GM23248 (cell line): ENCODE measurements at regions not wholly inside any gene's neighbourhood (a gene's known extent, or its start where the extent isn't known, plus 50 kb on each side); places are given as distances from the start of the nearest gene placed in this dataset.

Experiments
- EZH2 ChIP-seq: fragments of 200-600 bp; sonication (generic); IDR thresholded peaks from 2 replicates; pipeline ENCODE4 v1.6.1; 2018; ENCODE audit warnings: antibody characterized with exemption, mild to moderate bottlenecking; ENCODE audit not compliant: insufficient read depth, poor library complexity, severe bottlenecking
- EZH2phosphoT487 ChIP-seq: fragments of 200-600 bp; sonication (generic); IDR thresholded peaks from 2 replicates; pipeline ENCODE4 v1.6.1; 2018; ENCODE audit warnings: antibody characterized with exemption, moderate library complexity, mild to moderate bottlenecking, low read depth; ENCODE audit not compliant: insufficient read depth

DNA sequence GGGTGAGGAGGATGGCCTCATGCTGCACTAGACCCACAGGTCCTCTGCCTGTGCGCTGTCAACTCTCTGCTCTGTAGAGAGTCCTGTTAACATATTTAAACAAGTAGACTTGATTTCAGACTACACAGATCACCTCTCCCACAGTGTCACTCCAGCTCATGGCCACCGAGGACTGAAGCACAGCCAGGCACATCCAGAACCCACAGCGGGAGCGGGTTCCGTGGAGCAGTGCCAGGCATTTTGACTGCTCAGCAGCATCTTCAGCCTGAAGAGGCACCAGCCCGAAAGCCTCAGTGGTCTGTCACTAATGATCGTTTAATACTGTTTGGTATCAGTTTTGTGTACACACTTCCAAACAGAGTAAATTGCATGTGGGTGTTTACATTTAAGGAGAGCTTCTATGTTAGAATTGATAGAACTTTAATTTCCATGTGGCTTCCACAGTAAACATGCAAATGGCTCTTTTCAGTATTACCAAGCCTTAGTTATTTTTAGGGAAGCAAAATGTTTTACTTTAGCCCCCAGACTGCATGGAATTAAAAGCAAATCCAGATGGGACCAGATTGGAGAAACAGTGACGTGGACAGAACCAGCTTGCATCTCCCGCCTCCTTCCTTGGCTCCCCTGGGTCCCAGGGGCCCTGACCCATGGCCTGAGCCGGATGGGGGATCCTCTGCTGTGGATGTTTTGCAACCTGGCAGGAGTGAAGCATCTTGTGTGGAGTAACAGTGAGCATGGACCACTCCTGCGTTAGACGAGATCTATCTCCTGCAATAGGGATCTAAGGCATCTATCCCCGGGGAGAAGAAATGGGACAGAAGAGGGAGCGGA, 196.7 kb upstream of the CDH4 start:
- no peak for TF ChIP-seq EZH2phosphoT487
- TF ChIP-seq EZH2, result no peak
